ENCODE measurements at regions not wholly inside any gene's neighbourhood (a gene's known extent, or its start where the extent isn't known, plus 50 kb on each side); places are given as distances from the start of the nearest gene placed in this dataset.

DNA sequence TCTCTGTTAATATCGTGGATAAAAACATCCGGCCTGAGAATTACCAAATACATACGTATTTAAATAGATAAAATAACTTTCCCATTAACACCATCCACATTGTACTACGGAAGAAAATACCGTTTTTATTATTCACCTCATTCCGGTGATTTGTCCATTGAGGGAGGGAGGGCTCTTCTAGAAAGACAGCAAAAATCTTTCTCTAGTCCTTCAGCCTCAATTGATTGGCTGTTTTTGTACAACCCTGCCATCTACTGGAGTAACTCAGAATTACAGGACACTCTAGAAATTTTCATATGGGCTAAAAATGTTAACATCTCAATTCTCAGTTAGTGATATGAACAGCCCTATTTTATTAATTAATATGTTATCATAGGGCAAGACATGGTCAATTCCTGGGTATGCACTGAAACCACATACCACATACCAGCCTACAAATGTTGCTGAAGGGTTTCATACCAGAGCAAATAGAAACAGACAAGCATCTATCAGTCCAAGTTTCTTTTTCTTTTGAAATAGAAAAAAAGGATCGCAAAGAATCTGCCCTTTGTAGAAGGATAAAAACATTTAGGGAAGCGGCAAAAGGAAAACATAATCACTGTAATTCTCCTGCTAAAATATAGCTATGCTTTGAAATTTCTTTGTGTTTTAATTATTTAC, 55.8 kb upstream of the CDCA7L start:
- DNase-seq, result peak; percentile 37

DNA sequence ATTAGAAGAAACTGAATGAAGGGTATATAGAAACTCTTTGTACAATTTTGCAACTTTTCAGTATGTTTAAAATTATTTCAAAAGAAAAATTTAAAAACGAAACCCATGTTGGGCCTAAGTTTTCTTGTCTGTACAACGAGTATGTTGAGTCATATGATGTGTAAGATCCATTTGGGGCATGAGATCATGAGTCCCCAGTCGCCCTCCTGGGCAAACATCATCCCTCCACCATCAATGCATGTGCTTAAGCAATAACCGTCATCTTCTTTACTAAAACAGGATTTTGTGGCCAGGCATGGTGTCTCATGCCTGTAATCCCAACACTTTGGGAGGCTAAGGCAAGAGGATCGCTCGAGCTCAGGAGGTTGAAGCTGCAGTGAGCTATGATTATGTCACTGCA, 54.2 kb upstream of the CDCA7L start:
- DNase-seq, result no peak

DNA sequence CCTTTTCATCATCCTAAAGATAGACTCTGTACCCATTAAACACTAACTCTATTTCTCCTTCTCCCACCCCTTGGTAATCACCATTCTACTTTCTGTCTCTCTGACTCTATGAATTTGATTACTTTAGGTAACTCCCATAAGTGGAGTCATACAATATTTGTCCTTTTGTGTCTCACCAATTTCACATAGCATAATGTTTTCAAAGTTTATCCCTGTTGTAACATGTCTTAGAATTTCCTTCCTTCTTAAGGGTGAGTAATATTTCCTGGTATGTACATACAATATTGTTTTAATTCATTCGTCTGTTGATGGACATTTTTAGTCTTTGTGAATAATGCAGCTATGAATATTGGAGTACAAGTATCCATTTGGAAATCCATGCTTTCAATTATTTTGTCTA, 50.9 kb upstream of the CDCA7L start:
- no peak for DNase-seq

Data from 8988T (cell line).